SK-N-SH (cell line): ENCODE measurements at regions not wholly inside any gene's neighbourhood (a gene's known extent, or its start where the extent isn't known, plus 50 kb on each side); places are given as distances from the start of the nearest gene placed in this dataset.

Experiments used
- CTCF ChIA-PET: fragments of 300-600, 350-600 bp; formaldehyde crosslinking; extraction: SDS; loops from one replicate; lab custom pipeline; 2021; lab: Yijun Ruan, JAX
- POLR2A ChIA-PET: fragments of 350-600 bp; sonication (Branson Sonifier 250); formaldehyde crosslinking; extraction: SDS; loops from one replicate; lab custom pipeline; 2020; ENCODE audit warnings: antibody characterized with exemption, inconsistent platforms; lab: Yijun Ruan, JAX
- DNase-seq: peaks from one replicate; pipeline ENCODE4 v3.0.0; 2012
- H2AFZ ChIP-seq: fragments of 200-600 bp; sonication (generic); 2 replicates; pipeline ENCODE4 v1.8.1; 2016; ENCODE audit warnings: antibody characterized with exemption, mild to moderate bottlenecking, low read depth
- H3F3A ChIP-seq: fragments of 200-600 bp; sonication (generic); replicated peaks from 2 replicates; pipeline ENCODE3; 2016; ENCODE audit warnings: antibody characterized with exemption, mild to moderate bottlenecking; ENCODE audit not compliant: insufficient read depth
- H3K27ac ChIP-seq, 2 experiments: fragments of 200-500 bp in 1 of 2; fragments of 200-600 bp in 1 of 2; sonication (Bioruptor generic) in 1 of 2; sonication (generic), shearing (Covaris generic) in 1 of 2; 2 replicates each; pipeline versions ENCODE4 v1.5.1 to v1.6.1; 2014 to 2016; ENCODE audit warnings: low read depth in 2 of 2, inconsistent platforms in 1 of 2, low read length in 1 of 2, mild to moderate bottlenecking in 1 of 2, mixed read lengths in 1 of 2
- H3K27me3 ChIP-seq: fragments of 200-600 bp; sonication (generic), shearing (Covaris generic); 2 replicates; pipeline ENCODE4 v1.6.1; 2016; ENCODE audit warnings: mixed run types; ENCODE audit not compliant: insufficient read depth
- H3K36me3 ChIP-seq, 2 experiments: fragments of 200-500 bp in 1 of 2; fragments of 200-600 bp in 1 of 2; sonication (Bioruptor generic) in 1 of 2; sonication (generic) in 1 of 2; replicated peaks in 1 of 2; 2 replicates each; pipeline versions ENCODE3 to v1.5.1; 2014 to 2016; ENCODE audit warnings: low read length in 1 of 2, mild to moderate bottlenecking in 1 of 2; ENCODE audit not compliant: insufficient read depth in 2 of 2, control insufficient read depth in 1 of 2
- H3K4me1 ChIP-seq, 2 experiments: fragments of 200-500 bp in 1 of 2; fragments of 200-600 bp in 1 of 2; sonication (Bioruptor generic) in 1 of 2; sonication (generic), shearing (Covaris generic) in 1 of 2; 2 replicates each; pipeline versions ENCODE4 v1.5.1 to v1.6.1; 2014 to 2016; ENCODE audit warnings: low read depth in 1 of 2, low read length in 1 of 2, mixed run types in 1 of 2; ENCODE audit not compliant: insufficient read depth in 2 of 2, control insufficient read depth in 1 of 2
- H3K4me2 ChIP-seq: fragments of 200-600 bp; sonication (generic), shearing (Covaris generic); 2 replicates; pipeline ENCODE4 v1.6.1; 2017; ENCODE audit warnings: mixed run types
- H3K4me3 ChIP-seq, 2 experiments: fragments of 200-500 bp in 1 of 2; fragments of 200-600 bp in 1 of 2; sonication (Bioruptor generic) in 1 of 2; sonication (generic), shearing (Covaris generic) in 1 of 2; 2 replicates each; pipeline versions ENCODE4 v1.5.1 to v1.8.1; 2014 to 2016; ENCODE audit warnings: low read depth in 2 of 2, inconsistent platforms in 1 of 2, low read length in 1 of 2, mild to moderate bottlenecking in 1 of 2, mixed read lengths in 1 of 2, moderate library complexity in 1 of 2
- H3K79me2 ChIP-seq: fragments of 200-600 bp; sonication (generic); 2 replicates; pipeline ENCODE4 v1.8.1; 2017; ENCODE audit warnings: mild to moderate bottlenecking; ENCODE audit not compliant: insufficient read depth
- H3K9ac ChIP-seq: fragments of 200-600 bp; sonication (generic); 2 replicates; pipeline ENCODE4 v1.6.1; 2017; ENCODE audit warnings: mixed run types
- H3K9me2 ChIP-seq: fragments of 200-600 bp; sonication (generic); 2 replicates; pipeline ENCODE4 v1.6.1; 2017; ENCODE audit warnings: mixed run types
- H3K9me3 ChIP-seq: fragments of 200-600 bp; sonication (generic); 2 replicates; pipeline ENCODE4 v1.6.1; 2017; ENCODE audit warnings: mixed run types, mild to moderate bottlenecking, moderate library complexity
- H4K20me1 ChIP-seq: fragments of 200-600 bp; sonication (generic); 2 replicates; pipeline ENCODE4 v1.6.1; 2017; ENCODE audit warnings: mild to moderate bottlenecking, mixed run types; ENCODE audit not compliant: insufficient read depth
- CHD2 ChIP-seq: fragments of 150-350 bp; IDR thresholded peaks from 2 replicates; pipeline ENCODE4 v1.6.1; 2018; ENCODE audit warnings: low read length; ENCODE audit not compliant: partially characterized antibody
- ELF1 ChIP-seq: IDR thresholded peaks from 2 replicates; pipeline ENCODE4 v1.4.0; 2012
- GATA2 ChIP-seq: sonication (generic); formaldehyde crosslinking; IDR thresholded peaks from 2 replicates; pipeline ENCODE4 v1.5.0; 2020; ENCODE audit warnings: mild to moderate bottlenecking, missing genetic modification reagents
- JUND ChIP-seq: IDR thresholded peaks from 2 replicates; pipeline ENCODE4 v1.4.0; 2012
- MEF2A ChIP-seq: IDR thresholded peaks from 2 replicates; pipeline ENCODE4 v1.4.0; 2012; ENCODE audit warnings: low read depth, borderline replicate concordance
- MXI1 ChIP-seq: IDR thresholded peaks from 2 replicates; pipeline ENCODE4 v1.6.1; 2012; ENCODE audit warnings: mild to moderate bottlenecking, low read depth, low read length, improper control_type of control experiment
- NFIC ChIP-seq: IDR thresholded peaks from 2 replicates; pipeline ENCODE4 v1.4.0; 2012; ENCODE audit warnings: borderline replicate concordance
- POLR2AphosphoS5 ChIP-seq: IDR thresholded peaks from 2 replicates; pipeline ENCODE4 v1.6.1; 2012; ENCODE audit warnings: low read depth, low read length
- RAD21 ChIP-seq: IDR thresholded peaks from 2 replicates; pipeline ENCODE4 v1.6.1; 2012; ENCODE audit warnings: mild to moderate bottlenecking, low read length
- RCOR1 ChIP-seq: fragments of 150-350 bp; IDR thresholded peaks from 2 replicates; pipeline ENCODE4 v1.6.1; 2017; ENCODE audit warnings: antibody characterized with exemption, low read length
- RXRA ChIP-seq: IDR thresholded peaks from 2 replicates; pipeline ENCODE4 v1.4.0; 2012; ENCODE audit warnings: low read depth, mild to moderate bottlenecking, borderline replicate concordance
- SMC3 ChIP-seq: IDR thresholded peaks from 2 replicates; pipeline ENCODE4 v1.6.1; 2012; ENCODE audit warnings: low read depth, low read length, improper control_type of control experiment
- TCF12 ChIP-seq: IDR thresholded peaks from 2 replicates; pipeline ENCODE4 v1.4.0; 2012
- TEAD4 ChIP-seq: IDR thresholded peaks from 2 replicates; pipeline ENCODE4 v1.4.0; 2012; ENCODE audit warnings: mild to moderate bottlenecking, borderline replicate concordance; ENCODE audit not compliant: insufficient read depth
- WGBS: methylation state at CpG from one replicate; pipeline ENCODE4 v1.1.6; 2017; ENCODE audit warnings: low lambda C conversion rate; 5-methylcytosine and 5-hydroxymethylcytosine counted together
- TF ChIP-seq, protein P1 (sequence below): fragments of 150-350 bp; IDR thresholded peaks from 2 replicates; pipeline ENCODE4 v1.6.1; 2017; ENCODE audit warnings: antibody characterized with exemption, low read length, low read depth, borderline replicate concordance
- TF ChIP-seq, protein P2 (sequence below): IDR thresholded peaks from 2 replicates; pipeline ENCODE4; 2012
- TF ChIP-seq, protein P3 (sequence below): IDR thresholded peaks from 2 replicates; pipeline ENCODE4 v1.4.0; 2012; ENCODE audit warnings: low read depth, borderline replicate concordance

DNA sequence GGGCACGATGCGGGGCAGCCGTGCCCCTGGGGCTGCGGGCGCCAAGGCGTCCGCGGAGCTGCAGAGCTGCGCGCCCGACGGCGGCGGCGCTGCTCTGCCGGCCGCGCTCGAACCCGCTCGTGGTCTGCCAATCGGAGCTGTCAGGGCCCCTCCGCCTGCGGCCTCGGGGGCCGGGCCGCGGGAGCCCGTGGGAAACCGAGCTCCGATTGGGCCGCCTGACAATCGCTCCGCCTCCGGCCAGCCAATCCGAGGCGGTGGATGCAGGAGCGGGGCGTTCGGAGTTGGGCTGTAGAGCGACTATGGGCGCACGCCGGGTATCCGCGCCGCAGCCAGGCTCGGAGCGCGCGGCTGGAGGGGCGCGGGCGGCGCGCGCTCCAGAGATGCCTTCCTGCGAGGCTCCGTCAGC is 100.5 kb upstream of the SOD1 start (continued):
- TF ChIP-seq NFIC (no peak), GATA2 (CRISPR knock-in tag) (no peak), CHD2 (no peak), ELF1 (no peak), TEAD4 (no peak), RCOR1 (0 out of 2 replicates have a peak, but pooled peaks have one; percentile 3)
- TF ChIP-seq, protein P1, sequence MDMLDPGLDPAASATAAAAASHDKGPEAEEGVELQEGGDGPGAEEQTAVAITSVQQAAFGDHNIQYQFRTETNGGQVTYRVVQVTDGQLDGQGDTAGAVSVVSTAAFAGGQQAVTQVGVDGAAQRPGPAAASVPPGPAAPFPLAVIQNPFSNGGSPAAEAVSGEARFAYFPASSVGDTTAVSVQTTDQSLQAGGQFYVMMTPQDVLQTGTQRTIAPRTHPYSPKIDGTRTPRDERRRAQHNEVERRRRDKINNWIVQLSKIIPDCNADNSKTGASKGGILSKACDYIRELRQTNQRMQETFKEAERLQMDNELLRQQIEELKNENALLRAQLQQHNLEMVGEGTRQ = no peak
- TF ChIP-seq, protein P2, sequence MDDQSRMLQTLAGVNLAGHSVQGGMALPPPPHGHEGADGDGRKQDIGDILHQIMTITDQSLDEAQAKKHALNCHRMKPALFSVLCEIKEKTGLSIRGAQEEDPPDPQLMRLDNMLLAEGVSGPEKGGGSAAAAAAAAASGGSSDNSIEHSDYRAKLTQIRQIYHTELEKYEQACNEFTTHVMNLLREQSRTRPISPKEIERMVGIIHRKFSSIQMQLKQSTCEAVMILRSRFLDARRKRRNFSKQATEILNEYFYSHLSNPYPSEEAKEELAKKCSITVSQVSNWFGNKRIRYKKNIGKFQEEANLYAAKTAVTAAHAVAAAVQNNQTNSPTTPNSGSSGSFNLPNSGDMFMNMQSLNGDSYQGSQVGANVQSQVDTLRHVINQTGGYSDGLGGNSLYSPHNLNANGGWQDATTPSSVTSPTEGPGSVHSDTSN = peak; percentile 83; the same call in 1 of the 2 replicates

DNA sequence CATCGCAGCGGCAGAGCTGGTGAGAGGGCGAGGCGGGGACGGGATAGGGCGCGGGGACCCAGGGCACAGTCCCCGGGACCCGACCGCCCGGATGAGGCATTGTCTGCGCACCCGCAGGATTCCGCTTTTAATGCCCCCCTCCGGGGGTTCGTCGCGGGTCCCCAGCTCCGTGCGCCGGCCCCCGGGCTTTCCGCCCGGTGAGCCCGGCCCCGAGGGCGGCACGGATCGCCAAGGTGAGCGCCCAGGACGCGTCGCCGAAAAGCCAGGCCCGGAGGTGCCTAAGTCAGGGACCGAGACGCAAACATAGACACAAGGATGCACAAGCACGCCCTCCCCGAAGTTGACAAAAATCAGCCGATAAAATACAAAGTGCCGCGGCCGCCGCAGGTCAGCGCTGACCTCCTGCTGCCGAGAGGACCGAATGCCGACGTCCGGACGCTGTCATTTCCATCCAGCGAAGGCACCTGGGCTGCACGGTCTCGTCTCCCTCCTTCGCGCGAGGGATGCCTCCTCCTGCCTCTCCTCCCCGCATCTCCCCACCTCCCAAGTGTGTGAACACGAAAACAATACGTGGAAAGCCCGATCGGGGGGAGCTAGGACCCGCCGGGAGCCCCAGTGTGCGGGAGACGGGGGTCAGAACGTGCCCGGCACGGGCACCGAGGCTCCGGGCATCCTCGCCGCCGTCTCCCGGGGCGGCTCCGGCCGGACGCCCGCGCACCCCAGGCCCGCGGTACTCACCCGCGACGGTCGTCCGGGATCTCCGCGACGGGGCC is 101.1 kb upstream of the SOD1 start:
- 3% methylated on average over 8 of the region's 91 CpGs for WGBS
- peak; percentile 84 for DNase-seq
- Histone ChIP-seq H3K4me1 (peaks cover 0 to 13% of the 10 kb centered on the region in 2 experiments; a peak in 1 of 4 replicates), H3K79me2 (no peaks in the 10 kb centered on the region), H3K4me3 (peak overlapping the region; percentile 83 to 89), H3K36me3 (no peaks in the 10 kb centered on the region), H3K9me2 (no peaks in the 10 kb centered on the region), H3K9me3 (no peaks in the 10 kb centered on the region), H4K20me1 (no peaks in the 10 kb centered on the region), H3K27me3 (peaks cover 15% of the 10 kb centered on the region), H3K9ac (0 out of 2 replicates have a peak overlapping the region, but pooled peaks have one; percentile 16), H3K4me2 (peak overlapping the region; percentile 75), H2AFZ (peak overlapping the region; percentile 84), H3F3A (peaks cover 4% of the 10 kb centered on the region), H3K27ac (peak overlapping the region in 1 of 2 experiments; percentile 65; a peak in 2 of 4 replicates)
- ChIA-PET CTCF (interaction anchor here (0.7 to 5.4 kb wide), 27 partner anchors 11 to 456 kb away, joined by 3 to 39 read pairs (median 4); partner anchors contain the start of gene TIAM1), POLR2A (interaction anchor here (0.6 to 1.3 kb wide), 10 partner anchors 10 to 1165 kb away, joined by 3 to 6 read pairs (median 3); no protein-coding TSS in a partner anchor)
- no peak for TF ChIP-seq TCF12
- TF ChIP-seq, protein P3, sequence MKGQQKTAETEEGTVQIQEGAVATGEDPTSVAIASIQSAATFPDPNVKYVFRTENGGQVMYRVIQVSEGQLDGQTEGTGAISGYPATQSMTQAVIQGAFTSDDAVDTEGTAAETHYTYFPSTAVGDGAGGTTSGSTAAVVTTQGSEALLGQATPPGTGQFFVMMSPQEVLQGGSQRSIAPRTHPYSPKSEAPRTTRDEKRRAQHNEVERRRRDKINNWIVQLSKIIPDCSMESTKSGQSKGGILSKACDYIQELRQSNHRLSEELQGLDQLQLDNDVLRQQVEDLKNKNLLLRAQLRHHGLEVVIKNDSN = no peak
- no peak for TF ChIP-seq NFIC
- TF ChIP-seq RCOR1 = no peak
- no peak for TF ChIP-seq GATA2 (CRISPR knock-in tag)
- TF ChIP-seq RXRA = no peak
- TF ChIP-seq RAD21 = 0 out of 2 replicates have a peak, but pooled peaks have one; percentile 8
- no peak for TF ChIP-seq SMC3
- no peak for TF ChIP-seq JUND
- TF ChIP-seq MXI1 = peak; percentile 6; the same call in 1 of the 2 replicates
- TF ChIP-seq CHD2 = no peak
- no peak for TF ChIP-seq POLR2AphosphoS5
- no peak for TF ChIP-seq MEF2A
